ENCODE measurements at regions not wholly inside any gene's neighbourhood (a gene's known extent, or its start where the extent isn't known, plus 50 kb on each side); places are given as distances from the start of the nearest gene placed in this dataset.

GRCh38 chr12:38601949-38602348 is 285.4 kb downstream of the ALG10B start:
- TF ChIP-seq CTCF (conservative IDR thresholded peaks at IDR 0.05) (no peak), EZH2 (IDR thresholded peaks at IDR 0.05; ENCODE audit: low read depth) (no peak)

Data from PC-9 (cell line).